ENCODE measurements at regions not wholly inside any gene's neighbourhood (a gene's known extent, or its start where the extent isn't known, plus 50 kb on each side); places are given as distances from the start of the nearest gene placed in this dataset.
A peak's percentile ranks its signal among the peaks of the same experiment; 100 is the strongest.

DNA sequence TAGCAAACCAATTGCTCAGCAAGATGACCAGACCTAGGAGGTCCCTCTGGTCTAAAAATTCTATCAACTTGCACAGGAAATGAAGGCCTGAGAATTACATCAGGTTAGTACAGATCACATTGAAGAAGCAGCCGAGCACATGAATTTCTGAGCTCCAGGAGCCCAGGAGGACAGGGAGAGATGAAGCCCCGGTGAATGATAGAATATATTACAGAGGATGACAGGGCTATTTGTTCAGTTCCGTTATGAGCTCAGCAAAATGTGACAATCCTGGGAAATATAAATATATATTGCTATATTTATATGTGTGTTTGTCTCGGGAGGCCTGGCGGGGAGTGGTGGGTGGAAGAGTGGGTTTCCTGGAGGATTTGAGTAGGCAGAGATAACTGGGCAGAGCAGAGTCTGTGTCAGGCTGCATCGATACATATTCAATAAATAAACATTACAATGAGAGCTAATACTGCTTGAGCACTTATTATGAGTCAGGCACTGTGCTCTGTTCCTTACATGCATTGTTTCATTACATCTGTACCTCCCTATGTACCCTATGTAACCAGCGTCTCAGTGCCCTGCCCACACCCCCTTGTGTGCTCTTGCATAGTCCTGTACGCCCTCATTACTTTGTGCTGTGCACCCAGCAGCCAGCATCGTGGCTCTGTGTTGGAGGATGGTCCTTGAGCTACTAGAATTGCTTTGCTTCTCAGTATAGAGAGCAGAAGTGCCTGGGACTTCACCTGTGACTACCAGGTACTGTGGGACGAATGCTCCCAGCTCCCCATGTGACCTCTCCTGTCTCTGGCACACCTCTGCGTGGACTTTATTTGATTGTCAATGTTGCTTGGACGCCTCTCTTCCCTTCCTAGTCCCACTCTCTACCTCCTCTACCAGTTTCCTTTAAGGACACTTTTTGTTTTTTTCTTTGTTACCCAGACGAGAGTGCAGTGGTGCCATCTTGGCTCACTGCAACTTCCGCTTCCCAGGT, 58.1 kb upstream of the KLF9 start:
- H3K27me3 Mint-ChIP-seq (ENCODE audit: low read depth) = no peaks in the 10 kb centered on the region
- peak overlapping the region; percentile 71 for H3K27ac Mint-ChIP-seq (ENCODE audit: unreplicated experiment)
- no peak for TF ChIP-seq CTCF (IDR thresholded peaks at IDR 0.05)
- H3K4me1 Mint-ChIP-seq (ENCODE audit: low read depth) = peaks cover 40% of the 10 kb centered on the region
- no peaks in the 10 kb centered on the region for H3K9me3 Mint-ChIP-seq (ENCODE audit: low read depth)
- H3K4me3 Mint-ChIP-seq (ENCODE audit: unreplicated experiment) = no peak overlapping the region
- no peak for DNase-seq (ENCODE audit: low spot score)
- no peaks in the 10 kb centered on the region for H3K36me3 Mint-ChIP-seq (ENCODE audit: low read depth)

DNA sequence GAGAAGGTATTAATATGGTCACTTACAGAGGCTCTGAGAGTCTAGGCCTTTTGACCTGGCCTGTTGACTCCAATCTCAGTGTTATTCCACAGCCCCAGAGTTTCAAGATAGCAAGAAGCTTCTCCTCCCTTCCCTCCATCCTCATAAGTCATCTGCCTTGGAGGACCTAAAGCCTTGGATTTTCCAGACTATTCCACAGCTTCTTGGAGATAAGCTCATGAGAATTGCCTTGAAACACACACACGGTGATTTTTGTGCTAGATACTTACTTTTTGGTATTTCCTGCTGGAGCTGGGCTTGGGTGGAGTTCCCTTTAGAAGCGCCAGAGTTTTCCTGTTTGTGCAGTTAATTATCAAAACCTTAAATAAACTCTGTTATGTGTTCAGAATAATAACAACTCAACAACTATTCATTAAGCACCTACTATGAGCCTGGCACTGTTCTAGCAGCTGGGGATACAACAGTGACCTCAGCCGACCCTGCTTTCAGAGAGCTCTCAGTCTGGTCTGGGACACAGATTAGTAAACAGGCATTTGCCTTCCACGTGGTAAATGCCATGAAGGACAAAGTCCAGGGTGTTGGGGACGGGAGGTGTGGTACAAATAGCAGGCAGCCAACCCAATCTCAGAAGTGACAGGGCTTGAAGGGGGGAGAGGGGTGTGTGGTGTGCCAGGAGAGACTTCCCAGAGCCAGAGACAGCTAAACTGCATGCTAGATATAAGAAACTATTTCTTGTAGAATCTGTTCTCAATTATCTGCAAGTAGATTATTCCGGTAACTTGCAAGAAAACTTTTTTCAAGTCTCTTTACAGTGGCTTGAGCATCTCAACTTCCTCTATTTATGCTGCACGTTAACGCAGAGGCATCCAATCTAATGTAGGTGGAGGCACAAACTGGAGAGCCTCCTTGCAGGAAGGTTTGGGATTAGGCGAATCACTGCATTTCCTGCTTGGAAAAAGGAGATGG, 55.9 kb upstream of the KLF9 start:
- Mint-ChIP-seq H3K4me3 (ENCODE audit: unreplicated experiment) (no peak overlapping the region), H3K27me3 (ENCODE audit: low read depth) (no peaks in the 10 kb centered on the region), H3K4me1 (ENCODE audit: low read depth) (peaks cover 36% of the 10 kb centered on the region), H3K27ac (ENCODE audit: unreplicated experiment) (no peak overlapping the region), H3K36me3 (ENCODE audit: low read depth) (no peaks in the 10 kb centered on the region), H3K9me3 (ENCODE audit: low read depth) (no peaks in the 10 kb centered on the region)
- no peak for DNase-seq (ENCODE audit: low spot score)
- TF ChIP-seq CTCF (IDR thresholded peaks at IDR 0.05) = no peak

- Mint-ChIP-seq H3K36me3 (ENCODE audit: low read depth) (no peaks in the 10 kb centered on the region), H3K9me3 (ENCODE audit: low read depth) (no peaks in the 10 kb centered on the region), H3K4me1 (ENCODE audit: low read depth) (peaks cover 25% of the 10 kb centered on the region), H3K4me3 (ENCODE audit: unreplicated experiment) (no peak overlapping the region), H3K27ac (ENCODE audit: unreplicated experiment) (no peak overlapping the region), H3K27me3 (ENCODE audit: low read depth) (no peaks in the 10 kb centered on the region)
- no peak for DNase-seq (ENCODE audit: low spot score)
- no peak for TF ChIP-seq CTCF (IDR thresholded peaks at IDR 0.05)
Measured at GRCh38 chr9:70468291-70468690, 53.8 kb upstream of the KLF9 start.

GRCh38 chr9:70466976-70467561, 52.6 kb upstream of the KLF9 start:
- no peak overlapping the region for H3K4me3 Mint-ChIP-seq (ENCODE audit: unreplicated experiment)
- no peak for DNase-seq (ENCODE audit: low spot score)
- H3K4me1 Mint-ChIP-seq (ENCODE audit: low read depth) = peaks cover 19% of the 10 kb centered on the region
- no peak overlapping the region for H3K27ac Mint-ChIP-seq (ENCODE audit: unreplicated experiment)
- H3K27me3 Mint-ChIP-seq (ENCODE audit: low read depth) = no peaks in the 10 kb centered on the region
- no peaks in the 10 kb centered on the region for H3K9me3 Mint-ChIP-seq (ENCODE audit: low read depth)
- H3K36me3 Mint-ChIP-seq (ENCODE audit: low read depth) = no peaks in the 10 kb centered on the region
- no peak for TF ChIP-seq CTCF (IDR thresholded peaks at IDR 0.05)

DNA sequence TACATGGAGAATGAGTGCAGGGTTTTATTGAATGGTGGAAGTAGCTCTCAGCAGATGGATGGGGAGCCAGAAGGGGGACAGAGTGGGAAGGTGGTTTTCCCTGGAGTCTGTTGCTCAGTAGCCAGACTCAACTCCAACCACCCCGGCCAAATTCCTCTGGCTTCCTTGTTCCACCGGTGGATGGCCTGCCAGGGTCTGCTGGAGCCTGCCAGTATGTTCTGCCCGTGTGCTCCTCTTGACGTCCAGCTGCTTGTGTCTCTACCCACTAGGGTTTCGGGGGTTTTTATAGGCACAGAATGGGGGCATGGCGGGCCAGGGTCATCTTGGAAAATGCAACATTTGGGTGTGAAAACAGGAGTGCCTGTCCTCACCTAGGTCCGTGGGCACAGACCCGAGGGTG, 51.4 kb upstream of the KLF9 start:
- no peaks in the 10 kb centered on the region for H3K27me3 Mint-ChIP-seq (ENCODE audit: low read depth)
- TF ChIP-seq CTCF (IDR thresholded peaks at IDR 0.05) = no peak
- peaks cover 17% of the 10 kb centered on the region for H3K4me1 Mint-ChIP-seq (ENCODE audit: low read depth)
- H3K4me3 Mint-ChIP-seq (ENCODE audit: unreplicated experiment) = no peak overlapping the region
- H3K36me3 Mint-ChIP-seq (ENCODE audit: low read depth) = no peaks in the 10 kb centered on the region
- no peak overlapping the region for H3K27ac Mint-ChIP-seq (ENCODE audit: unreplicated experiment)
- no peak for DNase-seq (ENCODE audit: low spot score)
- H3K9me3 Mint-ChIP-seq (ENCODE audit: low read depth) = no peaks in the 10 kb centered on the region

Measured in chondrocyte (in vitro differentiated cells).